Neural cell (in vitro differentiated cells): ENCODE measurements at regions not wholly inside any gene's neighbourhood (a gene's known extent, or its start where the extent isn't known, plus 50 kb on each side); places are given as distances from the start of the nearest gene placed in this dataset.

ENCODE experiments used
- H2AFZ ChIP-seq: fragments of 200-600, 300-800 bp; sonication (generic), shearing (Covaris generic); 2 replicates; pipeline ENCODE4 v1.6.0; 2014; ENCODE audit warnings: low read depth, mild to moderate bottlenecking, antibody characterized with exemption, low read length, moderate library complexity
- H3F3A ChIP-seq: fragments of 200-600 bp; shearing (Covaris generic); 2 replicates; pipeline ENCODE4 v1.6.1; 2016; ENCODE audit warnings: mild to moderate bottlenecking, moderate library complexity, mixed read lengths, antibody characterized with exemption, low read length; ENCODE audit not compliant: insufficient read depth, poor library complexity, severe bottlenecking
- H3K27ac ChIP-seq: fragments of 200-600, 300-800 bp; sonication (generic), shearing (Covaris generic); 2 replicates; pipeline ENCODE4 v1.5.1; 2014; ENCODE audit warnings: mild to moderate bottlenecking, low read length, moderate library complexity
- H3K27me3 ChIP-seq: fragments of 300-800, 200-600 bp; sonication (generic), shearing (Covaris generic); 2 replicates; pipeline ENCODE4 v1.6.0; 2014; ENCODE audit warnings: mild to moderate bottlenecking, low read depth, low read length, moderate library complexity; ENCODE audit not compliant: insufficient read depth
- H3K36me3 ChIP-seq: fragments of 300-800, 200-600 bp; sonication (generic), shearing (Covaris generic); 2 replicates; pipeline ENCODE4 v1.5.1; 2014; ENCODE audit warnings: mild to moderate bottlenecking, antibody characterized with exemption, low read length, moderate library complexity; ENCODE audit not compliant: insufficient read depth
- H3K4me2 ChIP-seq: fragments of 300-800, 200-600 bp; sonication (generic), shearing (Covaris generic); 2 replicates; pipeline ENCODE4 v1.6.0; 2014; ENCODE audit warnings: mild to moderate bottlenecking, low read length
- H3K4me3 ChIP-seq: fragments of 300-800, 200-600 bp; sonication (generic), shearing (Covaris generic); 2 replicates; pipeline ENCODE4 v1.5.1; 2014; ENCODE audit warnings: mild to moderate bottlenecking, low read length, moderate library complexity
- H3K79me2 ChIP-seq: fragments of 200-600 bp; shearing (Covaris generic); replicated peaks from 2 replicates; pipeline ENCODE4 v1.6.0; 2014; ENCODE audit warnings: mild to moderate bottlenecking, low read length, moderate library complexity; ENCODE audit not compliant: insufficient read depth
- H3K9ac ChIP-seq: fragments of 300-800, 200-600 bp; sonication (generic), shearing (Covaris generic); 2 replicates; pipeline ENCODE4 v1.6.1; 2016; ENCODE audit warnings: mild to moderate bottlenecking, low read length, mixed read lengths
- H3K9me2 ChIP-seq: fragments of 200-600 bp; shearing (Covaris generic); 2 replicates; pipeline ENCODE4 v1.6.1; 2016; ENCODE audit warnings: mild to moderate bottlenecking, low read length, mixed read lengths; ENCODE audit not compliant: insufficient read depth
- H3K9me3 ChIP-seq: fragments of 200-600, 300-800 bp; sonication (generic), shearing (Covaris generic); 2 replicates; pipeline ENCODE4 v1.6.1; 2016; ENCODE audit warnings: mild to moderate bottlenecking, mixed run types, low read length, moderate library complexity, mixed read lengths
- H4K20me1 ChIP-seq: fragments of 200-600 bp; shearing (Covaris generic); 2 replicates; pipeline ENCODE4 v1.6.1; 2016; ENCODE audit warnings: mild to moderate bottlenecking, mixed run types; ENCODE audit not compliant: insufficient read depth
- EP300 ChIP-seq: fragments of 450-650 bp; conservative IDR thresholded peaks from 2 replicates; pipeline ENCODE4 v1.6.1; 2014; ENCODE audit warnings: antibody characterized with exemption, mild to moderate bottlenecking, moderate library complexity; ENCODE audit not compliant: poor library complexity, severe bottlenecking
- EZH2 ChIP-seq: fragments of 200-600, 300-800 bp; shearing (Covaris generic), sonication (generic); IDR thresholded peaks from 2 replicates; pipeline ENCODE4 v1.6.1; 2014; ENCODE audit warnings: antibody characterized with exemption, low read length, borderline replicate concordance, mild to moderate bottlenecking; ENCODE audit not compliant: insufficient read depth, poor library complexity, severe bottlenecking
- MXI1 ChIP-seq: fragments of 450-650 bp; conservative IDR thresholded peaks from 2 replicates; pipeline ENCODE4 v1.6.1; 2014; ENCODE audit warnings: antibody characterized with exemption, mild to moderate bottlenecking; ENCODE audit not compliant: poor library complexity, severe bottlenecking
- POLR2AphosphoS5 ChIP-seq: IDR thresholded peaks from 2 replicates; pipeline ENCODE4 v1.6.1; 2012
- RAD21 ChIP-seq: fragments of 450-650 bp; conservative IDR thresholded peaks from 2 replicates; pipeline ENCODE4 v1.6.1; 2014; ENCODE audit warnings: antibody characterized with exemption, mild to moderate bottlenecking, moderate library complexity
- SMC3 ChIP-seq: fragments of 450-650 bp; conservative IDR thresholded peaks from 2 replicates; pipeline ENCODE4 v1.6.1; 2014; ENCODE audit warnings: antibody characterized with exemption, mild to moderate bottlenecking, moderate library complexity; ENCODE audit not compliant: poor library complexity
- TAF1 ChIP-seq: IDR thresholded peaks from 2 replicates; pipeline ENCODE4 v1.6.1; 2012; ENCODE audit warnings: low read depth
- TF ChIP-seq, protein P1 (sequence below): fragments of 450-650 bp; IDR thresholded peaks from 2 replicates; pipeline ENCODE4 v1.5.1; 2014; ENCODE audit warnings: antibody characterized with exemption, mild to moderate bottlenecking, moderate library complexity; ENCODE audit not compliant: poor library complexity, severe bottlenecking
- TF ChIP-seq, protein P2 (sequence below): IDR thresholded peaks from 2 replicates; pipeline ENCODE4 v1.6.1; 2012; ENCODE audit warnings: borderline replicate concordance

DNA sequence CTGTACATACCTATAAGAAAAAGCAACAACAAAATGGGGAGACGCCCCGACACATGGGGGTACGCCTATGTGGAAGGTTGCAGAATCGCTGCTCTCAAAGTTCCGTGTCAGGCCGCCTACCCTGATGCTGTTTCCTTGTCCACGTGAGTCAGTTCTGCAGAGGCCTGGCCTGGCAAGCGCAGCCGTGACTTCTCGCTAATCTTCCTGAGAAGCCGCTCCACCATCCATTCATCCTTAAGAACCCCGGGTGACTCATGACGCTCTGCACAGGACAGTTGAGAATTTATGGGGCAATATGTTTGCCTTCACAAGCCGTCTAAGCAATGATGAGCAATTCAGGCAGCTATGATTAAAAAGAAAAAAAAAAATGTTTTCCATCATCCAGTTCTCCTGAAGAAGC is 122.3 kb upstream of the TMPRSS2 start:
- Histone ChIP-seq H3K79me2 (no peaks in the 10 kb centered on the region), H2AFZ (no peak overlapping the region), H3K9me2 (no peaks in the 10 kb centered on the region), H3K27ac (no peak overlapping the region), H3K9ac (no peak overlapping the region), H3K36me3 (no peaks in the 10 kb centered on the region), H4K20me1 (no peaks in the 10 kb centered on the region), H3K4me2 (no peak overlapping the region), H3K9me3 (no peaks in the 10 kb centered on the region), H3F3A (no peaks in the 10 kb centered on the region), H3K27me3 (no peaks in the 10 kb centered on the region), H3K4me3 (no peak overlapping the region)
- TF ChIP-seq MXI1 (no peak), SMC3 (no peak), POLR2AphosphoS5 (no peak), RAD21 (no peak), TAF1 (no peak), EP300 (no peak), EZH2 (no peak)
- TF ChIP-seq, protein P1, sequence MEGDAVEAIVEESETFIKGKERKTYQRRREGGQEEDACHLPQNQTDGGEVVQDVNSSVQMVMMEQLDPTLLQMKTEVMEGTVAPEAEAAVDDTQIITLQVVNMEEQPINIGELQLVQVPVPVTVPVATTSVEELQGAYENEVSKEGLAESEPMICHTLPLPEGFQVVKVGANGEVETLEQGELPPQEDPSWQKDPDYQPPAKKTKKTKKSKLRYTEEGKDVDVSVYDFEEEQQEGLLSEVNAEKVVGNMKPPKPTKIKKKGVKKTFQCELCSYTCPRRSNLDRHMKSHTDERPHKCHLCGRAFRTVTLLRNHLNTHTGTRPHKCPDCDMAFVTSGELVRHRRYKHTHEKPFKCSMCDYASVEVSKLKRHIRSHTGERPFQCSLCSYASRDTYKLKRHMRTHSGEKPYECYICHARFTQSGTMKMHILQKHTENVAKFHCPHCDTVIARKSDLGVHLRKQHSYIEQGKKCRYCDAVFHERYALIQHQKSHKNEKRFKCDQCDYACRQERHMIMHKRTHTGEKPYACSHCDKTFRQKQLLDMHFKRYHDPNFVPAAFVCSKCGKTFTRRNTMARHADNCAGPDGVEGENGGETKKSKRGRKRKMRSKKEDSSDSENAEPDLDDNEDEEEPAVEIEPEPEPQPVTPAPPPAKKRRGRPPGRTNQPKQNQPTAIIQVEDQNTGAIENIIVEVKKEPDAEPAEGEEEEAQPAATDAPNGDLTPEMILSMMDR, result no peak
- TF ChIP-seq, protein P2, sequence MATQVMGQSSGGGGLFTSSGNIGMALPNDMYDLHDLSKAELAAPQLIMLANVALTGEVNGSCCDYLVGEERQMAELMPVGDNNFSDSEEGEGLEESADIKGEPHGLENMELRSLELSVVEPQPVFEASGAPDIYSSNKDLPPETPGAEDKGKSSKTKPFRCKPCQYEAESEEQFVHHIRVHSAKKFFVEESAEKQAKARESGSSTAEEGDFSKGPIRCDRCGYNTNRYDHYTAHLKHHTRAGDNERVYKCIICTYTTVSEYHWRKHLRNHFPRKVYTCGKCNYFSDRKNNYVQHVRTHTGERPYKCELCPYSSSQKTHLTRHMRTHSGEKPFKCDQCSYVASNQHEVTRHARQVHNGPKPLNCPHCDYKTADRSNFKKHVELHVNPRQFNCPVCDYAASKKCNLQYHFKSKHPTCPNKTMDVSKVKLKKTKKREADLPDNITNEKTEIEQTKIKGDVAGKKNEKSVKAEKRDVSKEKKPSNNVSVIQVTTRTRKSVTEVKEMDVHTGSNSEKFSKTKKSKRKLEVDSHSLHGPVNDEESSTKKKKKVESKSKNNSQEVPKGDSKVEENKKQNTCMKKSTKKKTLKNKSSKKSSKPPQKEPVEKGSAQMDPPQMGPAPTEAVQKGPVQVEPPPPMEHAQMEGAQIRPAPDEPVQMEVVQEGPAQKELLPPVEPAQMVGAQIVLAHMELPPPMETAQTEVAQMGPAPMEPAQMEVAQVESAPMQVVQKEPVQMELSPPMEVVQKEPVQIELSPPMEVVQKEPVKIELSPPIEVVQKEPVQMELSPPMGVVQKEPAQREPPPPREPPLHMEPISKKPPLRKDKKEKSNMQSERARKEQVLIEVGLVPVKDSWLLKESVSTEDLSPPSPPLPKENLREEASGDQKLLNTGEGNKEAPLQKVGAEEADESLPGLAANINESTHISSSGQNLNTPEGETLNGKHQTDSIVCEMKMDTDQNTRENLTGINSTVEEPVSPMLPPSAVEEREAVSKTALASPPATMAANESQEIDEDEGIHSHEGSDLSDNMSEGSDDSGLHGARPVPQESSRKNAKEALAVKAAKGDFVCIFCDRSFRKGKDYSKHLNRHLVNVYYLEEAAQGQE, result no peak

DNA sequence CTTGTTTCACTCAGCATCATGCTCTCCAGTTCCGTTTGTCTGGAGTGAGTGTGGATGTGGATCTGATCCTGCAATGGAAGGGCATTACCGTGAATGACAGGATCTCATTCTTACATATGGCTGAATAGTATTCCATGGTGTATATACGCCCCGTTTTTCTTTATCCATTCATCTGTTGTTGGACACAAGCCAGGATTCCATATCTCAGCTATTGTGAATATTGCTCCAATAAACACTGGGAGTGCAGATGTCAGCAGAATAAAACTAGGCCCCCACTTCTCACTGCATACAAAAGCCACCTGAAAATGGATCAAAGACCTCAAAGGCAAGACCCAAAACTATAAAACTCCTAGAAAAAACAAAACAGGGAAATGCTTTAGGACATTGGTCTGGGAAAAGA is 120.3 kb upstream of the TMPRSS2 start:
- Histone ChIP-seq H3K79me2 (no peaks in the 10 kb centered on the region), H3F3A (no peaks in the 10 kb centered on the region), H3K9me3 (no peaks in the 10 kb centered on the region), H3K9me2 (no peaks in the 10 kb centered on the region), H3K4me3 (no peak overlapping the region), H3K4me2 (no peak overlapping the region), H3K27ac (no peak overlapping the region), H4K20me1 (no peaks in the 10 kb centered on the region), H3K36me3 (no peaks in the 10 kb centered on the region), H3K9ac (no peak overlapping the region), H3K27me3 (no peaks in the 10 kb centered on the region), H2AFZ (no peak overlapping the region)
- TF ChIP-seq TAF1, result no peak
- TF ChIP-seq RAD21, result no peak
- TF ChIP-seq POLR2AphosphoS5, result no peak
- TF ChIP-seq EZH2, result no peak
- TF ChIP-seq EP300, result no peak
- TF ChIP-seq, protein P2, result no peak
- TF ChIP-seq MXI1, result no peak
- no peak for TF ChIP-seq SMC3
- TF ChIP-seq, protein P1, result no peak
